ENCODE measurements at regions not wholly inside any gene's neighbourhood (a gene's known extent, or its start where the extent isn't known, plus 50 kb on each side); places are given as distances from the start of the nearest gene placed in this dataset.

GRCh38 chr14:71204768-71205167, 297.5 kb downstream of the PCNX1 start:
- TF ChIP-seq CTCF (conservative IDR thresholded peaks at IDR 0.05): no peak
- H3K27ac ChIP-seq: no peak overlapping the region

- no peak for TF ChIP-seq CTCF (conservative IDR thresholded peaks at IDR 0.05)
- H3K27ac ChIP-seq: no peak overlapping the region
Measured at GRCh38 chr14:71206123-71206522, 298.9 kb downstream of the PCNX1 start.

GRCh38 chr14:71206766-71207371, 299.6 kb downstream of the PCNX1 start:
- no peak for TF ChIP-seq CTCF (conservative IDR thresholded peaks at IDR 0.05)
- H3K27ac ChIP-seq: no peak overlapping the region

GRCh38 chr14:71208702-71209357, 301.6 kb downstream of the PCNX1 start:
- no peak overlapping the region for H3K27ac ChIP-seq
- 0 out of 2 replicates have a peak, but pooled peaks have one; percentile 15 for TF ChIP-seq CTCF (conservative IDR thresholded peaks at IDR 0.05)

GRCh38 chr14:71209888-71210287, 302.6 kb downstream of the PCNX1 start:
- TF ChIP-seq CTCF (conservative IDR thresholded peaks at IDR 0.05): no peak
- no peak overlapping the region for H3K27ac ChIP-seq

GRCh38 chr14:71212093-71212492, 304.8 kb downstream of the PCNX1 start:
- no peak overlapping the region for H3K27ac ChIP-seq
- TF ChIP-seq CTCF (conservative IDR thresholded peaks at IDR 0.05): no peak

- TF ChIP-seq CTCF (conservative IDR thresholded peaks at IDR 0.05): no peak
- no peak overlapping the region for H3K27ac ChIP-seq
Measured at GRCh38 chr14:71212683-71213107, 305.4 kb downstream of the PCNX1 start.
